ENCODE measurements at regions not wholly inside any gene's neighbourhood (a gene's known extent, or its start where the extent isn't known, plus 50 kb on each side); places are given as distances from the start of the nearest gene placed in this dataset.

GRCh38 chr1:87796471-87796901 lies 467.8 kb downstream of the LMO4 start:
- TF ChIP-seq POLR2A (IDR thresholded peaks at IDR 0.05) (no peak), CTCF (IDR thresholded peaks at IDR 0.05) (no peak)

Measured in lower leg skin (tissue), 3 donors.